ENCODE measurements at regions not wholly inside any gene's neighbourhood (a gene's known extent, or its start where the extent isn't known, plus 50 kb on each side); places are given as distances from the start of the nearest gene placed in this dataset.

DNA sequence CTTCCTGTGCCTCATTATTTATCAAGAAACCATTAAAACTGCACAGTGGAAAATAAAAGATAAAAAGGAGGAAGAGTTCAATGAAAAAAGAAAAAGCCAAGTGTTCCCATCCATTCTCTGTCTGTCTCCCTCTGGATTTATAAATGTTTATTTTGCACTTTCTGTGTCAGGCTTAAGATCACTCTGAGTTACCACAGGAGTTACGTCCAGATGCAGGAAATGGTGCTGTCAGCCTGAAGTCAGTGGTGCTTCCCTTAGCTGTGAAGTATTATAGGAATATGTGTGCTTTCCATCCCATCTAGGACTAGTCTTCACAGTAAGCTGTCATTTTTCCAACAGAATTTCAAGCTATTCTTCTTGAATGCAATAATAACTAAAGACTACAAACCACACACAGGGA lies 420.2 kb downstream of the KCTD12 start:
- no peak for TF ChIP-seq POLR2AphosphoS5 (IDR thresholded peaks at IDR 0.05)
- TF ChIP-seq, protein P1, sequence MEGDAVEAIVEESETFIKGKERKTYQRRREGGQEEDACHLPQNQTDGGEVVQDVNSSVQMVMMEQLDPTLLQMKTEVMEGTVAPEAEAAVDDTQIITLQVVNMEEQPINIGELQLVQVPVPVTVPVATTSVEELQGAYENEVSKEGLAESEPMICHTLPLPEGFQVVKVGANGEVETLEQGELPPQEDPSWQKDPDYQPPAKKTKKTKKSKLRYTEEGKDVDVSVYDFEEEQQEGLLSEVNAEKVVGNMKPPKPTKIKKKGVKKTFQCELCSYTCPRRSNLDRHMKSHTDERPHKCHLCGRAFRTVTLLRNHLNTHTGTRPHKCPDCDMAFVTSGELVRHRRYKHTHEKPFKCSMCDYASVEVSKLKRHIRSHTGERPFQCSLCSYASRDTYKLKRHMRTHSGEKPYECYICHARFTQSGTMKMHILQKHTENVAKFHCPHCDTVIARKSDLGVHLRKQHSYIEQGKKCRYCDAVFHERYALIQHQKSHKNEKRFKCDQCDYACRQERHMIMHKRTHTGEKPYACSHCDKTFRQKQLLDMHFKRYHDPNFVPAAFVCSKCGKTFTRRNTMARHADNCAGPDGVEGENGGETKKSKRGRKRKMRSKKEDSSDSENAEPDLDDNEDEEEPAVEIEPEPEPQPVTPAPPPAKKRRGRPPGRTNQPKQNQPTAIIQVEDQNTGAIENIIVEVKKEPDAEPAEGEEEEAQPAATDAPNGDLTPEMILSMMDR (IDR thresholded peaks at IDR 0.05), result no peak
